ENCODE measurements at regions not wholly inside any gene's neighbourhood (a gene's known extent, or its start where the extent isn't known, plus 50 kb on each side); places are given as distances from the start of the nearest gene placed in this dataset.

GRCh38 chr17:73703192-73703591, 58.9 kb upstream of the SDK2 start:
- Histone ChIP-seq H3K79me2 (ENCODE audit: insufficient read depth, low read length) (no peaks in the 10 kb centered on the region), H3K36me3 (ENCODE audit: insufficient read depth, low read length) (no peaks in the 10 kb centered on the region), H3K9ac (ENCODE audit: low read length) (no peak overlapping the region), H3K9me3 (ENCODE audit: low read length) (no peaks in the 10 kb centered on the region), H3K27me3 (ENCODE audit: insufficient read depth, low read length) (no peaks in the 10 kb centered on the region), H3F3A (ENCODE audit: insufficient read depth, low read length) (no peaks in the 10 kb centered on the region), H2AFZ (ENCODE audit: low read length) (no peak overlapping the region), H3K9me2 (ENCODE audit: low read depth, low read length) (no peaks in the 10 kb centered on the region), H3K27ac (ENCODE audit: low read depth, low read length, poor library complexity, severe bottlenecking) (no peak overlapping the region), H3K4me2 (ENCODE audit: low read length) (no peak overlapping the region), H3K4me1 (ENCODE audit: insufficient read depth, low read length, severe bottlenecking) (no peaks in the 10 kb centered on the region), H3K4me3 (ENCODE audit: low read depth, low read length, poor library complexity, severe bottlenecking) (no peak overlapping the region), H4K20me1 (ENCODE audit: insufficient read depth, low read length) (no peaks in the 10 kb centered on the region)
- TF ChIP-seq CTCF (IDR thresholded peaks at IDR 0.05; ENCODE audit: low read length) (no peak), EZH2 (IDR thresholded peaks at IDR 0.05; ENCODE audit: borderline replicate concordance, low read length) (no peak)

- no peak overlapping the region for H3K9ac ChIP-seq (ENCODE audit: low read length)
- H3K4me3 ChIP-seq (ENCODE audit: low read depth, low read length, poor library complexity, severe bottlenecking) = no peak overlapping the region
- H3K9me3 ChIP-seq (ENCODE audit: low read length) = no peaks in the 10 kb centered on the region
- H3K27ac ChIP-seq (ENCODE audit: low read depth, low read length, poor library complexity, severe bottlenecking) = no peak overlapping the region
- no peaks in the 10 kb centered on the region for H3K9me2 ChIP-seq (ENCODE audit: low read depth, low read length)
- no peak overlapping the region for H3K4me2 ChIP-seq (ENCODE audit: low read length)
- H3K36me3 ChIP-seq (ENCODE audit: insufficient read depth, low read length) = no peaks in the 10 kb centered on the region
- H2AFZ ChIP-seq (ENCODE audit: low read length) = no peak overlapping the region
- H4K20me1 ChIP-seq (ENCODE audit: insufficient read depth, low read length) = no peaks in the 10 kb centered on the region
- TF ChIP-seq EZH2 (IDR thresholded peaks at IDR 0.05; ENCODE audit: borderline replicate concordance, low read length) (no peak), CTCF (IDR thresholded peaks at IDR 0.05; ENCODE audit: low read length) (no peak)
- H3K4me1 ChIP-seq (ENCODE audit: insufficient read depth, low read length, severe bottlenecking) = no peaks in the 10 kb centered on the region
- no peaks in the 10 kb centered on the region for H3K27me3 ChIP-seq (ENCODE audit: insufficient read depth, low read length)
- H3F3A ChIP-seq (ENCODE audit: insufficient read depth, low read length) = no peaks in the 10 kb centered on the region
- H3K79me2 ChIP-seq (ENCODE audit: insufficient read depth, low read length) = no peaks in the 10 kb centered on the region
These were observed 59.7 kb upstream of the SDK2 start for GRCh38 chr17:73703917-73704316.

- TF ChIP-seq CTCF (IDR thresholded peaks at IDR 0.05; ENCODE audit: low read length) (no peak), EZH2 (IDR thresholded peaks at IDR 0.05; ENCODE audit: borderline replicate concordance, low read length) (no peak)
- Histone ChIP-seq H3K27ac (ENCODE audit: low read depth, low read length, poor library complexity, severe bottlenecking) (no peak overlapping the region), H4K20me1 (ENCODE audit: insufficient read depth, low read length) (no peaks in the 10 kb centered on the region), H3K79me2 (ENCODE audit: insufficient read depth, low read length) (no peaks in the 10 kb centered on the region), H3K4me3 (ENCODE audit: low read depth, low read length, poor library complexity, severe bottlenecking) (no peak overlapping the region), H3K9ac (ENCODE audit: low read length) (no peak overlapping the region), H3F3A (ENCODE audit: insufficient read depth, low read length) (no peaks in the 10 kb centered on the region), H3K27me3 (ENCODE audit: insufficient read depth, low read length) (no peaks in the 10 kb centered on the region), H3K36me3 (ENCODE audit: insufficient read depth, low read length) (no peaks in the 10 kb centered on the region), H3K4me2 (ENCODE audit: low read length) (no peak overlapping the region), H3K4me1 (ENCODE audit: insufficient read depth, low read length, severe bottlenecking) (no peaks in the 10 kb centered on the region), H2AFZ (ENCODE audit: low read length) (no peak overlapping the region), H3K9me2 (ENCODE audit: low read depth, low read length) (no peaks in the 10 kb centered on the region), H3K9me3 (ENCODE audit: low read length) (no peaks in the 10 kb centered on the region)
These were observed 61.3 kb upstream of the SDK2 start for GRCh38 chr17:73705594-73705993.

Data from OCI-LY1 (cell line).